Activated naive CD4-positive, alpha-beta T cell treated with anti-CD3 and anti-CD28 coated beads, Interleukin-2, amount 10 ng/mL, durations not matched to agents 7 days and 5 days (primary cell): ENCODE measurements at regions not wholly inside any gene's neighbourhood (a gene's known extent, or its start where the extent isn't known, plus 50 kb on each side); places are given as distances from the start of the nearest gene placed in this dataset.

ENCODE experiments used
- CTCF ChIA-PET: fragments of 350-600 bp; sonication (Branson Sonifier 250); formaldehyde crosslinking; loops from one replicate; lab custom pipeline; 2021; ENCODE audit warnings: antibody characterized with exemption; lab: Charles Lee
- DNase-seq: peaks from one replicate; pipeline ENCODE4 v3.0.0-alpha.2; 2020
- H3K27ac Mint-ChIP-seq: one replicate; pipeline ENCODE4 v1.8.0; 2021; ENCODE audit warnings: mild to moderate bottlenecking, moderate library complexity, mixed read lengths
- H3K27me3 Mint-ChIP-seq: one replicate; pipeline ENCODE4 v1.8.0; 2021; ENCODE audit warnings: mild to moderate bottlenecking, mixed read lengths
- H3K36me3 Mint-ChIP-seq: one replicate; pipeline ENCODE4 v1.8.0; 2021; ENCODE audit warnings: mixed read lengths
- H3K4me1 Mint-ChIP-seq: one replicate; pipeline ENCODE4 v1.8.0; 2021; ENCODE audit warnings: mixed read lengths
- H3K4me3 Mint-ChIP-seq: one replicate; pipeline ENCODE4 v1.8.0; 2021; ENCODE audit warnings: mild to moderate bottlenecking, moderate library complexity, mixed read lengths
- H3K9me3 Mint-ChIP-seq: one replicate; pipeline ENCODE4 v1.8.0; 2021; ENCODE audit warnings: mixed read lengths

GRCh38 chr4:181173046-181173445 is 1070.2 kb upstream of the TENM3 start:
- Mint-ChIP-seq H3K4me1 (no peaks in the 10 kb centered on the region), H3K9me3 (no peaks in the 10 kb centered on the region), H3K36me3 (no peaks in the 10 kb centered on the region), H3K27ac (no peak overlapping the region), H3K27me3 (no peaks in the 10 kb centered on the region), H3K4me3 (no peak overlapping the region)
- CTCF ChIA-PET = no interaction called here
- DNase-seq = no peak

- no peak overlapping the region for H3K27ac Mint-ChIP-seq
- no peak overlapping the region for H3K4me3 Mint-ChIP-seq
- H3K4me1 Mint-ChIP-seq = no peaks in the 10 kb centered on the region
- no peak for DNase-seq
- no peaks in the 10 kb centered on the region for H3K36me3 Mint-ChIP-seq
- CTCF ChIA-PET = no interaction called here
- no peaks in the 10 kb centered on the region for H3K9me3 Mint-ChIP-seq
- no peaks in the 10 kb centered on the region for H3K27me3 Mint-ChIP-seq
Measured at GRCh38 chr4:181176306-181176705, 1066.9 kb upstream of the TENM3 start.

GRCh38 chr4:181181331-181181730 is 1061.9 kb upstream of the TENM3 start:
- H3K4me3 Mint-ChIP-seq = no peak overlapping the region
- no peak overlapping the region for H3K27ac Mint-ChIP-seq
- no peaks in the 10 kb centered on the region for H3K27me3 Mint-ChIP-seq
- no peaks in the 10 kb centered on the region for H3K36me3 Mint-ChIP-seq
- DNase-seq = no peak
- H3K4me1 Mint-ChIP-seq = no peaks in the 10 kb centered on the region
- H3K9me3 Mint-ChIP-seq = peaks cover 3% of the 10 kb centered on the region
- CTCF ChIA-PET = no interaction called here

- H3K27ac Mint-ChIP-seq = no peak overlapping the region
- DNase-seq = no peak
- no peaks in the 10 kb centered on the region for H3K27me3 Mint-ChIP-seq
- no peak overlapping the region for H3K4me3 Mint-ChIP-seq
- CTCF ChIA-PET = no interaction called here
- no peaks in the 10 kb centered on the region for H3K4me1 Mint-ChIP-seq
- peaks cover under 1% of the 10 kb centered on the region for H3K9me3 Mint-ChIP-seq
- H3K36me3 Mint-ChIP-seq = no peaks in the 10 kb centered on the region
Measured at GRCh38 chr4:181189751-181190150, 1053.5 kb upstream of the TENM3 start.

GRCh38 chr4:181193131-181193930 is 1049.9 kb upstream of the TENM3 start:
- no peaks in the 10 kb centered on the region for H3K27me3 Mint-ChIP-seq
- H3K9me3 Mint-ChIP-seq = no peaks in the 10 kb centered on the region
- H3K4me3 Mint-ChIP-seq = no peak overlapping the region
- no peaks in the 10 kb centered on the region for H3K36me3 Mint-ChIP-seq
- H3K27ac Mint-ChIP-seq = no peak overlapping the region
- no peaks in the 10 kb centered on the region for H3K4me1 Mint-ChIP-seq
- DNase-seq = no peak
- CTCF ChIA-PET = no interaction called here

- H3K4me3 Mint-ChIP-seq = no peak overlapping the region
Measured at GRCh38 chr4:181194096-181194495, 1049.1 kb upstream of the TENM3 start.

GRCh38 chr4:181200076-181200475 is 1043.1 kb upstream of the TENM3 start:
- Mint-ChIP-seq H3K4me3 (no peak overlapping the region), H3K27ac (no peak overlapping the region), H3K4me1 (no peaks in the 10 kb centered on the region), H3K36me3 (no peaks in the 10 kb centered on the region), H3K9me3 (no peaks in the 10 kb centered on the region), H3K27me3 (no peaks in the 10 kb centered on the region)
- CTCF ChIA-PET = no interaction called here
- DNase-seq = no peak

More at GRCh38 chr4:181194096-181194495, 1049.1 kb upstream of the TENM3 start:
- no peaks in the 10 kb centered on the region for H3K4me1 Mint-ChIP-seq
- H3K27me3 Mint-ChIP-seq = no peaks in the 10 kb centered on the region
- no peaks in the 10 kb centered on the region for H3K36me3 Mint-ChIP-seq
- no peaks in the 10 kb centered on the region for H3K9me3 Mint-ChIP-seq
- CTCF ChIA-PET = no interaction called here
- H3K27ac Mint-ChIP-seq = no peak overlapping the region
- DNase-seq = no peak

- Mint-ChIP-seq H3K27ac (no peak overlapping the region), H3K27me3 (no peaks in the 10 kb centered on the region), H3K4me3 (no peak overlapping the region), H3K9me3 (no peaks in the 10 kb centered on the region), H3K4me1 (no peaks in the 10 kb centered on the region), H3K36me3 (no peaks in the 10 kb centered on the region)
- CTCF ChIA-PET = no interaction called here
- no peak for DNase-seq
Measured at GRCh38 chr4:181202240-181202639, 1041.0 kb upstream of the TENM3 start.

GRCh38 chr4:181204109-181204508 is 1039.1 kb upstream of the TENM3 start:
- Mint-ChIP-seq H3K9me3 (no peaks in the 10 kb centered on the region), H3K4me3 (no peak overlapping the region), H3K4me1 (no peaks in the 10 kb centered on the region), H3K27ac (no peak overlapping the region), H3K27me3 (no peaks in the 10 kb centered on the region), H3K36me3 (no peaks in the 10 kb centered on the region)
- CTCF ChIA-PET = no interaction called here
- no peak for DNase-seq

- Mint-ChIP-seq H3K9me3 (no peaks in the 10 kb centered on the region), H3K4me1 (no peaks in the 10 kb centered on the region), H3K27ac (no peak overlapping the region), H3K4me3 (no peak overlapping the region), H3K36me3 (no peaks in the 10 kb centered on the region), H3K27me3 (no peaks in the 10 kb centered on the region)
- CTCF ChIA-PET = no interaction called here
- no peak for DNase-seq
Measured at GRCh38 chr4:181213551-181213950, 1029.7 kb upstream of the TENM3 start.

GRCh38 chr4:181216501-181216900 is 1026.7 kb upstream of the TENM3 start:
- no peaks in the 10 kb centered on the region for H3K9me3 Mint-ChIP-seq
- H3K4me3 Mint-ChIP-seq = no peak overlapping the region
- H3K36me3 Mint-ChIP-seq = no peaks in the 10 kb centered on the region
- CTCF ChIA-PET = no interaction called here
- no peak for DNase-seq
- no peaks in the 10 kb centered on the region for H3K4me1 Mint-ChIP-seq
- no peak overlapping the region for H3K27ac Mint-ChIP-seq
- no peaks in the 10 kb centered on the region for H3K27me3 Mint-ChIP-seq

GRCh38 chr4:181219783-181220416 is 1023.3 kb upstream of the TENM3 start:
- CTCF ChIA-PET = no interaction called here
- H3K4me3 Mint-ChIP-seq = no peak overlapping the region
- no peaks in the 10 kb centered on the region for H3K36me3 Mint-ChIP-seq

GRCh38 chr4:181224852-181225251 is 1018.4 kb upstream of the TENM3 start:
- Mint-ChIP-seq H3K36me3 (no peaks in the 10 kb centered on the region), H3K27me3 (no peaks in the 10 kb centered on the region), H3K27ac (no peak overlapping the region), H3K4me3 (no peak overlapping the region), H3K4me1 (no peaks in the 10 kb centered on the region), H3K9me3 (no peaks in the 10 kb centered on the region)
- DNase-seq = no peak
- CTCF ChIA-PET = no interaction called here

More at GRCh38 chr4:181219783-181220416, 1023.3 kb upstream of the TENM3 start:
- Mint-ChIP-seq H3K27me3 (no peaks in the 10 kb centered on the region), H3K27ac (no peak overlapping the region), H3K4me1 (no peaks in the 10 kb centered on the region), H3K9me3 (no peaks in the 10 kb centered on the region)
- DNase-seq = no peak

- no peak for DNase-seq
- Mint-ChIP-seq H3K4me1 (no peaks in the 10 kb centered on the region), H3K4me3 (no peak overlapping the region), H3K36me3 (no peaks in the 10 kb centered on the region), H3K27ac (no peak overlapping the region), H3K9me3 (no peaks in the 10 kb centered on the region), H3K27me3 (no peaks in the 10 kb centered on the region)
- CTCF ChIA-PET = no interaction called here
Measured at GRCh38 chr4:181225616-181226261, 1017.5 kb upstream of the TENM3 start.
